Activated CD8-positive, alpha-beta T cell treated with anti-CD3 and anti-CD28 coated beads for 36 hours (primary cell): ENCODE measurements at regions not wholly inside any gene's neighbourhood (a gene's known extent, or its start where the extent isn't known, plus 50 kb on each side); places are given as distances from the start of the nearest gene placed in this dataset.
A peak's percentile ranks its signal among the peaks of the same experiment; 100 is the strongest.

Source experiments
- ATAC-seq: fragments of 200-7000 bp; cut with Tn5 transposase; one replicate; pipeline ENCODE4 v1.10.0; 2021; ENCODE audit warnings: mild to moderate bottlenecking, moderate library complexity
- CTCF ChIA-PET: fragments of 350-600 bp; sonication (Branson Sonifier 250); formaldehyde crosslinking; loops from one replicate; lab custom pipeline; 2021; ENCODE audit warnings: antibody characterized with exemption; lab: Charles Lee
- POLR2A ChIA-PET: fragments of 350-600 bp; sonication (Branson Sonifier 250); formaldehyde crosslinking; loops from one replicate; lab custom pipeline; 2021; ENCODE audit warnings: antibody characterized with exemption; lab: Charles Lee
- DNase-seq: peaks from one replicate; pipeline ENCODE4 v3.0.0-alpha.2; 2020
- H3K27ac Mint-ChIP-seq: one replicate; pipeline ENCODE4 v1.8.0; 2021; ENCODE audit warnings: mild to moderate bottlenecking, mixed read lengths
- H3K27me3 Mint-ChIP-seq: one replicate; pipeline ENCODE4 v1.8.0; 2021; ENCODE audit warnings: mixed read lengths
- H3K36me3 Mint-ChIP-seq: one replicate; pipeline ENCODE4 v1.8.0; 2021; ENCODE audit warnings: low read depth, mixed read lengths
- H3K4me1 Mint-ChIP-seq: one replicate; pipeline ENCODE4 v1.8.0; 2021; ENCODE audit warnings: low read depth, mixed read lengths
- H3K4me3 Mint-ChIP-seq: one replicate; pipeline ENCODE4 v1.8.0; 2021; ENCODE audit warnings: mild to moderate bottlenecking, moderate library complexity, mixed read lengths
- H3K9me3 Mint-ChIP-seq: one replicate; pipeline ENCODE4 v1.8.0; 2021; ENCODE audit warnings: mixed read lengths
- intact Hi-C: fragments of 100-400 bp; cut with micrococcal nuclease; formaldehyde crosslinking; loops from one replicate; pipeline ENCODE4 v1.10.0; 2022
- TF ChIP-seq, protein P1 (sequence below): fragments of 200-600 bp; IDR thresholded peaks from one replicate; pipeline ENCODE4 v1.8.0; 2022; ENCODE audit warnings: antibody characterized with exemption, mild to moderate bottlenecking

DNA sequence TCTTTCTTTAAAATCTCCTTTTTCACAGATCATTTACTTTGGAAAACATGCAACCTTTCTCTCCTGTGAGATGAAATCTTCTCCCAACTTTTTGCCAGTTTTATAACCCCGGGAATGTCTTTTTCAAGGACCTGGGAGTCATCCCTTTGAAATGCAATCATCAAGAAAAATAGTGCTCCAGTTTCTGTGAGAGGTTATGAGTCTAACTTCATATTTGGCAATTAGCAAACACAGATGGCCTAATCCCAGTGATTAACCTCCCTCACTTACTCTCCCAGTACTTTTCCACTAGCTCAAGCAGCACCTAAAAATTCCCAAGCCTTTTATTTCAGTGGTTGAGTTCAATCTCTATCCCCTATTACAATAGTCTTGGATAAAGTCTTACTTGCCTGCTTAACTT is 185.8 kb upstream of the TMEM106B start:
- DNase-seq (no peak), ATAC-seq (no peak)
- Mint-ChIP-seq H3K27me3 (peaks cover 2% of the 10 kb centered on the region), H3K4me1 (no peaks in the 10 kb centered on the region), H3K4me3 (no peak overlapping the region), H3K9me3 (no peaks in the 10 kb centered on the region), H3K36me3 (no peaks in the 10 kb centered on the region), H3K27ac (no peak overlapping the region)
- POLR2A ChIA-PET, result no interaction called here
- TF ChIP-seq, protein P1, sequence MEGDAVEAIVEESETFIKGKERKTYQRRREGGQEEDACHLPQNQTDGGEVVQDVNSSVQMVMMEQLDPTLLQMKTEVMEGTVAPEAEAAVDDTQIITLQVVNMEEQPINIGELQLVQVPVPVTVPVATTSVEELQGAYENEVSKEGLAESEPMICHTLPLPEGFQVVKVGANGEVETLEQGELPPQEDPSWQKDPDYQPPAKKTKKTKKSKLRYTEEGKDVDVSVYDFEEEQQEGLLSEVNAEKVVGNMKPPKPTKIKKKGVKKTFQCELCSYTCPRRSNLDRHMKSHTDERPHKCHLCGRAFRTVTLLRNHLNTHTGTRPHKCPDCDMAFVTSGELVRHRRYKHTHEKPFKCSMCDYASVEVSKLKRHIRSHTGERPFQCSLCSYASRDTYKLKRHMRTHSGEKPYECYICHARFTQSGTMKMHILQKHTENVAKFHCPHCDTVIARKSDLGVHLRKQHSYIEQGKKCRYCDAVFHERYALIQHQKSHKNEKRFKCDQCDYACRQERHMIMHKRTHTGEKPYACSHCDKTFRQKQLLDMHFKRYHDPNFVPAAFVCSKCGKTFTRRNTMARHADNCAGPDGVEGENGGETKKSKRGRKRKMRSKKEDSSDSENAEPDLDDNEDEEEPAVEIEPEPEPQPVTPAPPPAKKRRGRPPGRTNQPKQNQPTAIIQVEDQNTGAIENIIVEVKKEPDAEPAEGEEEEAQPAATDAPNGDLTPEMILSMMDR, result no peak
- CTCF ChIA-PET, result no interaction called here
- intact Hi-C loops, result no loop called here

GRCh38 chr7:12028508-12028907 is 182.6 kb upstream of the TMEM106B start:
- ATAC-seq (no peak), DNase-seq (no peak)
- ChIA-PET POLR2A (no interaction called here), CTCF (no interaction called here)
- Mint-ChIP-seq H3K27ac (no peak overlapping the region), H3K27me3 (peaks cover 1% of the 10 kb centered on the region), H3K9me3 (no peaks in the 10 kb centered on the region), H3K36me3 (no peaks in the 10 kb centered on the region), H3K4me1 (no peaks in the 10 kb centered on the region), H3K4me3 (no peak overlapping the region)
- TF ChIP-seq, protein P1, result no peak
- intact Hi-C loops, result no loop called here

DNA sequence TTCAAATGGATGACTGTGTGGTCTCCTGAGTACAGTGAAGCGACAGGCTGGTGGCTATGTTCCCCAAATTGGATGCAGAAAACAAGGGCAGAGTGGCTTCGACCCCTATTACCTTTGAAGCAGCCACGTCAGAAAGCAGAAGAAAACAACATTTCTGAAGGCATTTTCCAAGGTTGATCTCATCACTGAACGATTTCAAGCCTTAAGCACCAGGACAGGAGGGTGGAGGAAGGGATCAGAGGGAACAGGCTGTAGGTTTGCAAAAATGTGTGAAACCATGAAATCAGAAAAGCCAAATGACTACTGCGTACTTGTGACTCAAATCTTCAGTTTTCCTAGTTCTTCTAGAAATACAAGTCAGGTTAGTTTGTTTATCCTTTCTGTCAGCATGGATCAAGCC is 181.0 kb upstream of the TMEM106B start:
- Mint-ChIP-seq H3K36me3 (no peaks in the 10 kb centered on the region), H3K27me3 (peaks cover 4% of the 10 kb centered on the region), H3K4me1 (no peaks in the 10 kb centered on the region), H3K9me3 (no peaks in the 10 kb centered on the region), H3K4me3 (no peak overlapping the region), H3K27ac (no peak overlapping the region)
- ChIA-PET POLR2A (no interaction called here), CTCF (no interaction called here)
- TF ChIP-seq, protein P1, result no peak
- no peak for ATAC-seq
- intact Hi-C loops, result no loop called here
- no peak for DNase-seq

GRCh38 chr7:12031186-12031585 is 179.9 kb upstream of the TMEM106B start:
- Mint-ChIP-seq H3K27ac (no peak overlapping the region), H3K27me3 (peaks cover 4% of the 10 kb centered on the region), H3K4me3 (no peak overlapping the region), H3K4me1 (no peaks in the 10 kb centered on the region), H3K9me3 (no peaks in the 10 kb centered on the region), H3K36me3 (no peaks in the 10 kb centered on the region)
- intact Hi-C loops, result no loop called here
- CTCF ChIA-PET, result no interaction called here
- ATAC-seq (no peak), DNase-seq (no peak)
- TF ChIP-seq, protein P1, result no peak
- POLR2A ChIA-PET, result no interaction called here

GRCh38 chr7:12031638-12032037 is 179.5 kb upstream of the TMEM106B start:
- Mint-ChIP-seq H3K9me3 (no peaks in the 10 kb centered on the region), H3K4me1 (no peaks in the 10 kb centered on the region), H3K4me3 (no peak overlapping the region), H3K36me3 (no peaks in the 10 kb centered on the region), H3K27me3 (peaks cover 4% of the 10 kb centered on the region), H3K27ac (no peak overlapping the region)
- POLR2A ChIA-PET, result no interaction called here
- CTCF ChIA-PET, result no interaction called here
- intact Hi-C loops, result no loop called here
- TF ChIP-seq, protein P1, result no peak
- ATAC-seq (peak; percentile 53), DNase-seq (no peak)
